ENCODE measurements at regions not wholly inside any gene's neighbourhood (a gene's known extent, or its start where the extent isn't known, plus 50 kb on each side); places are given as distances from the start of the nearest gene placed in this dataset.

- Histone ChIP-seq H3K27ac (ENCODE audit: insufficient read depth in 1 of 2, low read depth in 1 of 2, low read length in 2 of 2, poor library complexity in 1 of 2, severe bottlenecking in 2 of 2) (no peak overlapping the region), H3K4me3 (ENCODE audit: control insufficient read depth in 1 of 7, extremely low read depth in 1 of 7, insufficient read depth in 4 of 7, low read depth in 2 of 7, low read length in 6 of 7) (no peak overlapping the region), H3K27me3 (replicated peaks in 2 of 5; ENCODE audit: control insufficient read depth in 4 of 5, insufficient read depth in 5 of 5, low read length in 4 of 5) (no peaks in the 10 kb centered on the region), H3K9me3 (ENCODE audit: control extremely low read depth in 1 of 5, control insufficient read depth in 4 of 5, insufficient read depth in 2 of 5, low read depth in 1 of 5, low read length in 4 of 5) (no peaks in the 10 kb centered on the region), H3K4me1 (ENCODE audit: control extremely low read depth in 1 of 4, control insufficient read depth in 4 of 4, insufficient read depth in 4 of 4, low read length in 3 of 4) (no peaks in the 10 kb centered on the region), H3K36me3 (ENCODE audit: control insufficient read depth in 4 of 4, insufficient read depth in 4 of 4, low read length in 3 of 4) (no peaks in the 10 kb centered on the region)
- ChIA-PET POLR2A (no interaction called here), CTCF (no interaction called here)
- no peak for DNase-seq
- no CpG with 5 or more reads among the region's 3 CpGs for WGBS (ENCODE audit: insufficient coverage)
Observed at GRCh38 chr5:51734677-51735076, 351.4 kb downstream of the ISL1 start.

- H3K9me3 ChIP-seq (ENCODE audit: control extremely low read depth in 1 of 5, control insufficient read depth in 4 of 5, insufficient read depth in 2 of 5, low read depth in 1 of 5, low read length in 4 of 5) = peaks cover 0 to 3% (median 0%) of the 10 kb centered on the region in 5 experiments
- ChIA-PET POLR2A (no interaction called here), CTCF (interaction anchor here (1.3 kb wide), 1 partner anchor 14 kb away, joined by 4 read pairs; no protein-coding TSS in a partner anchor)
- H3K27me3 ChIP-seq (replicated peaks in 2 of 5; ENCODE audit: control insufficient read depth in 4 of 5, insufficient read depth in 5 of 5, low read length in 4 of 5) = no peaks in the 10 kb centered on the region
- no peak overlapping the region for H3K4me3 ChIP-seq (ENCODE audit: control insufficient read depth in 1 of 7, extremely low read depth in 1 of 7, insufficient read depth in 4 of 7, low read depth in 2 of 7, low read length in 6 of 7)
- H3K4me1 ChIP-seq (ENCODE audit: control extremely low read depth in 1 of 4, control insufficient read depth in 4 of 4, insufficient read depth in 4 of 4, low read length in 3 of 4) = no peaks in the 10 kb centered on the region
- H3K27ac ChIP-seq (ENCODE audit: insufficient read depth in 1 of 2, low read depth in 1 of 2, low read length in 2 of 2, poor library complexity in 1 of 2, severe bottlenecking in 2 of 2) = no peak overlapping the region
- no peaks in the 10 kb centered on the region for H3K36me3 ChIP-seq (ENCODE audit: control insufficient read depth in 4 of 4, insufficient read depth in 4 of 4, low read length in 3 of 4)
- no peak for DNase-seq
Observed at GRCh38 chr5:51746023-51746422, 362.8 kb downstream of the ISL1 start.

GRCh38 chr5:51748647-51749046 lies 365.4 kb downstream of the ISL1 start:
- Histone ChIP-seq H3K27me3 (replicated peaks in 2 of 5; ENCODE audit: control insufficient read depth in 4 of 5, insufficient read depth in 5 of 5, low read length in 4 of 5) (no peaks in the 10 kb centered on the region), H3K27ac (ENCODE audit: insufficient read depth in 1 of 2, low read depth in 1 of 2, low read length in 2 of 2, poor library complexity in 1 of 2, severe bottlenecking in 2 of 2) (no peak overlapping the region), H3K36me3 (ENCODE audit: control insufficient read depth in 4 of 4, insufficient read depth in 4 of 4, low read length in 3 of 4) (no peaks in the 10 kb centered on the region), H3K9me3 (ENCODE audit: control extremely low read depth in 1 of 5, control insufficient read depth in 4 of 5, insufficient read depth in 2 of 5, low read depth in 1 of 5, low read length in 4 of 5) (peaks cover 0 to 1% (median 0%) of the 10 kb centered on the region in 5 experiments), H3K4me1 (ENCODE audit: control extremely low read depth in 1 of 4, control insufficient read depth in 4 of 4, insufficient read depth in 4 of 4, low read length in 3 of 4) (no peaks in the 10 kb centered on the region), H3K4me3 (ENCODE audit: control insufficient read depth in 1 of 7, extremely low read depth in 1 of 7, insufficient read depth in 4 of 7, low read depth in 2 of 7, low read length in 6 of 7) (no peak overlapping the region)
- no peak for DNase-seq
- CTCF ChIA-PET = no interaction called here
- WGBS (ENCODE audit: insufficient coverage) = no CpG with 5 or more reads among the region's 2 CpGs
- POLR2A ChIA-PET = no interaction called here
